Sigmoid colon (tissue), 4 donors: ENCODE measurements at regions not wholly inside any gene's neighbourhood (a gene's known extent, or its start where the extent isn't known, plus 50 kb on each side); places are given as distances from the start of the nearest gene placed in this dataset.

Source experiments
- POLR2A ChIP-seq, 2 donors: fragments of 450-650 bp; IDR thresholded peaks; one replicate each; pipeline ENCODE4 v1.6.1; 2016; ENCODE audit warnings: antibody characterized with exemption in 2 of 2, mild to moderate bottlenecking in 2 of 2, moderate library complexity in 2 of 2
- POLR2AphosphoS5 ChIP-seq, 4 donors: sonication (generic); formaldehyde crosslinking; IDR thresholded peaks; one replicate each; pipeline ENCODE4 v1.6.1; 2017; ENCODE audit warnings: antibody characterized with exemption in 4 of 4
- TF ChIP-seq, protein P1 (sequence below), 4 experiments: fragments of 450-650 bp in 3 of 4; fragments of 200-600 bp in 1 of 4; IDR thresholded peaks; one replicate each; pipeline ENCODE4 v1.5.1; 2016 to 2019; ENCODE audit warnings: antibody characterized with exemption in 4 of 4, mild to moderate bottlenecking in 3 of 4, moderate library complexity in 2 of 4

- TF ChIP-seq, protein P1, sequence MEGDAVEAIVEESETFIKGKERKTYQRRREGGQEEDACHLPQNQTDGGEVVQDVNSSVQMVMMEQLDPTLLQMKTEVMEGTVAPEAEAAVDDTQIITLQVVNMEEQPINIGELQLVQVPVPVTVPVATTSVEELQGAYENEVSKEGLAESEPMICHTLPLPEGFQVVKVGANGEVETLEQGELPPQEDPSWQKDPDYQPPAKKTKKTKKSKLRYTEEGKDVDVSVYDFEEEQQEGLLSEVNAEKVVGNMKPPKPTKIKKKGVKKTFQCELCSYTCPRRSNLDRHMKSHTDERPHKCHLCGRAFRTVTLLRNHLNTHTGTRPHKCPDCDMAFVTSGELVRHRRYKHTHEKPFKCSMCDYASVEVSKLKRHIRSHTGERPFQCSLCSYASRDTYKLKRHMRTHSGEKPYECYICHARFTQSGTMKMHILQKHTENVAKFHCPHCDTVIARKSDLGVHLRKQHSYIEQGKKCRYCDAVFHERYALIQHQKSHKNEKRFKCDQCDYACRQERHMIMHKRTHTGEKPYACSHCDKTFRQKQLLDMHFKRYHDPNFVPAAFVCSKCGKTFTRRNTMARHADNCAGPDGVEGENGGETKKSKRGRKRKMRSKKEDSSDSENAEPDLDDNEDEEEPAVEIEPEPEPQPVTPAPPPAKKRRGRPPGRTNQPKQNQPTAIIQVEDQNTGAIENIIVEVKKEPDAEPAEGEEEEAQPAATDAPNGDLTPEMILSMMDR (IDR thresholded peaks at IDR 0.05): no peak
- TF ChIP-seq POLR2A (IDR thresholded peaks at IDR 0.05) (no peak), POLR2AphosphoS5 (IDR thresholded peaks at IDR 0.05) (no peak)
These were observed 727.2 kb upstream of the RBFOX1 start for GRCh38 chr16:6605490-6605889.
